Prostate gland (tissue), 2 donors: ENCODE measurements at regions not wholly inside any gene's neighbourhood (a gene's known extent, or its start where the extent isn't known, plus 50 kb on each side); places are given as distances from the start of the nearest gene placed in this dataset.

Experiments used
- DNase-seq: peaks from one replicate; pipeline ENCODE4 v3.0.0-alpha.2; 2019; ENCODE audit warnings: low spot score
- H3K27ac ChIP-seq, 2 donors: fragments of 200-600 bp; sonication (generic); 2 replicates each; pipeline ENCODE4 v1.5.1; 2017 to 2019
- H3K27me3 ChIP-seq: fragments of 200-600 bp; sonication (generic); replicated peaks from 2 replicates; pipeline ENCODE4 v1.5.1; 2019; ENCODE audit not compliant: insufficient read depth
- H3K36me3 ChIP-seq, 2 donors: fragments of 200-600 bp; sonication (generic); 1 replicate in 1 of 2; 2 replicates in 1 of 2; pipeline versions ENCODE4 v1.5.1 to v1.8.1; 2017 to 2019
- H3K4me1 ChIP-seq: fragments of 200-600 bp; sonication (generic); replicated peaks from 2 replicates; pipeline ENCODE4 v1.5.1; 2019
- H3K4me3 ChIP-seq, 2 donors: fragments of 200-600 bp; sonication (generic); 2 replicates each; pipeline ENCODE4 v1.5.1; 2017 to 2019
- H3K9me3 ChIP-seq: fragments of 200-600 bp; sonication (generic); 2 replicates; pipeline ENCODE4 v1.5.1; 2017
- CTCF ChIP-seq, 4 experiments: fragments of 200-600 bp in 2 of 4; fragments of 450-650 bp in 2 of 4; sonication (generic) in 2 of 4; IDR thresholded peaks; 1 replicate in 3 of 4; 2 replicates in 1 of 4; pipeline ENCODE4 v1.5.1; 2016 to 2019; ENCODE audit warnings: antibody characterized with exemption in 4 of 4, mild to moderate bottlenecking in 2 of 4, moderate library complexity in 2 of 4
- POLR2A ChIP-seq: fragments of 450-650 bp; IDR thresholded peaks from one replicate; pipeline ENCODE4 v1.6.1; 2016; ENCODE audit warnings: antibody characterized with exemption, mild to moderate bottlenecking
- POLR2AphosphoS5 ChIP-seq: sonication (generic); formaldehyde crosslinking; IDR thresholded peaks from one replicate; pipeline ENCODE4 v1.6.1; 2017; ENCODE audit warnings: antibody characterized with exemption
- WGBS: methylation state at CpG from one replicate; pipeline ENCODE4 v1.1.5; 2018; 5-methylcytosine and 5-hydroxymethylcytosine counted together
- intact Hi-C: fragments of 100-400 bp; cut with DNase I; formaldehyde crosslinking; loops from one replicate; pipeline ENCODE4 v1.14.2; 2022

- 92% methylated on average over 23 of the region's 23 CpGs for WGBS
Measured at GRCh38 chr6:168215121-168215808, 104.3 kb downstream of the DACT2 start.

GRCh38 chr6:168214586-168215104 is 104.9 kb downstream of the DACT2 start:
- no peak for TF ChIP-seq POLR2AphosphoS5
- no peak for TF ChIP-seq CTCF (IDR thresholded peaks at IDR 0.05)
- TF ChIP-seq POLR2A: no peak
- H3K4me1 ChIP-seq: no peaks in the 10 kb centered on the region
- H3K27ac ChIP-seq: no peak overlapping the region
- no peaks in the 10 kb centered on the region for H3K9me3 ChIP-seq
- no peak overlapping the region for H3K4me3 ChIP-seq
- intact Hi-C loops: no loop called here
- no peaks in the 10 kb centered on the region for H3K36me3 ChIP-seq
- DNase-seq: no peak
- H3K27me3 ChIP-seq: no peaks in the 10 kb centered on the region
- WGBS: 95% methylated on average over 17 of the region's 17 CpGs

More at GRCh38 chr6:168215121-168215808, 104.3 kb downstream of the DACT2 start:
- TF ChIP-seq POLR2AphosphoS5: no peak
- no peak for TF ChIP-seq POLR2A
- TF ChIP-seq CTCF (IDR thresholded peaks at IDR 0.05): no peak
- H3K9me3 ChIP-seq: no peaks in the 10 kb centered on the region
- H3K36me3 ChIP-seq: no peaks in the 10 kb centered on the region
- H3K27me3 ChIP-seq: no peaks in the 10 kb centered on the region
- no peak for DNase-seq
- no peak overlapping the region for H3K27ac ChIP-seq
- no peaks in the 10 kb centered on the region for H3K4me1 ChIP-seq
- intact Hi-C loops: no loop called here
- no peak overlapping the region for H3K4me3 ChIP-seq

- WGBS: 95% methylated on average over 16 of the region's 16 CpGs
- H3K9me3 ChIP-seq: no peaks in the 10 kb centered on the region
Measured at GRCh38 chr6:168213121-168213524, 106.5 kb downstream of the DACT2 start.

GRCh38 chr6:168212362-168212761 is 107.2 kb downstream of the DACT2 start:
- WGBS: 94% methylated on average over 18 of the region's 22 CpGs

More at GRCh38 chr6:168213121-168213524, 106.5 kb downstream of the DACT2 start:
- intact Hi-C loops: no loop called here
- Histone ChIP-seq H3K27ac (no peak overlapping the region), H3K36me3 (no peaks in the 10 kb centered on the region), H3K4me3 (no peak overlapping the region), H3K4me1 (no peaks in the 10 kb centered on the region), H3K27me3 (no peaks in the 10 kb centered on the region)
- TF ChIP-seq POLR2A (no peak), POLR2AphosphoS5 (no peak), CTCF (IDR thresholded peaks at IDR 0.05) (no peak)
- no peak for DNase-seq

More at GRCh38 chr6:168212362-168212761, 107.2 kb downstream of the DACT2 start:
- Histone ChIP-seq H3K36me3 (no peaks in the 10 kb centered on the region), H3K4me1 (no peaks in the 10 kb centered on the region), H3K27me3 (no peaks in the 10 kb centered on the region), H3K27ac (no peak overlapping the region), H3K4me3 (no peak overlapping the region), H3K9me3 (no peaks in the 10 kb centered on the region)
- intact Hi-C loops: no loop called here
- TF ChIP-seq POLR2A (no peak), CTCF (IDR thresholded peaks at IDR 0.05) (no peak), POLR2AphosphoS5 (no peak)
- no peak for DNase-seq
